ENCODE measurements at regions not wholly inside any gene's neighbourhood (a gene's known extent, or its start where the extent isn't known, plus 50 kb on each side); places are given as distances from the start of the nearest gene placed in this dataset.
A peak's percentile ranks its signal among the peaks of the same experiment; 100 is the strongest.

- CTCF ChIA-PET: no interaction called here
- no peak overlapping the region for H3K4me3 ChIP-seq
- H3F3A ChIP-seq (ENCODE audit: insufficient read depth, low read depth): 0 out of 2 replicates have a peak, but pooled peaks cover 3% of the 10 kb centered on the region
- intact Hi-C loops (cut with micrococcal nuclease; ENCODE audit: unreplicated experiment): no loop called here
- no peaks in the 10 kb centered on the region for H3K36me3 ChIP-seq (ENCODE audit: low read depth)
- no peak overlapping the region for H2AFZ ChIP-seq
- no peaks in the 10 kb centered on the region for H4K20me1 ChIP-seq (ENCODE audit: insufficient read depth)
- H3K9me2 ChIP-seq (ENCODE audit: insufficient read depth): no peaks in the 10 kb centered on the region
- POLR2A ChIA-PET (ENCODE audit: unreplicated experiment): no interaction called here
- H3K79me2 ChIP-seq (ENCODE audit: low read depth): no peaks in the 10 kb centered on the region
- peaks cover 10% of the 10 kb centered on the region; the same call in 1 of the 2 replicates for H3K4me1 ChIP-seq (replicated peaks; ENCODE audit: insufficient read depth)
- no peak for TF ChIP-seq CTCF (conservative IDR thresholded peaks at IDR 0.05)
- no peak for TF ChIP-seq EZH2 (IDR thresholded peaks at IDR 0.05; ENCODE audit: low read depth)
- H3K27ac ChIP-seq: no peak overlapping the region
- no peak overlapping the region for H3K4me2 ChIP-seq
- no TSS peak for BruUV-seq (replicated peaks)
- H3K27me3 ChIP-seq (ENCODE audit: insufficient read depth, low read depth): no peaks in the 10 kb centered on the region
- DNase-seq: no peak
- no peaks in the 10 kb centered on the region for H3K9me3 ChIP-seq (ENCODE audit: insufficient read depth, low read depth)
Measured at GRCh38 chr3:144054766-144055165, 83.1 kb downstream of the DIPK2A start.

GRCh38 chr3:144055604-144056003 is 84.0 kb downstream of the DIPK2A start:
- Histone ChIP-seq H4K20me1 (ENCODE audit: insufficient read depth) (no peaks in the 10 kb centered on the region), H3K36me3 (ENCODE audit: low read depth) (no peaks in the 10 kb centered on the region), H3K27me3 (ENCODE audit: insufficient read depth, low read depth) (no peaks in the 10 kb centered on the region), H3K9me2 (ENCODE audit: insufficient read depth) (no peaks in the 10 kb centered on the region), H3K4me3 (no peak overlapping the region), H3K27ac (no peak overlapping the region), H2AFZ (no peak overlapping the region), H3F3A (ENCODE audit: insufficient read depth, low read depth) (0 out of 2 replicates have a peak, but pooled peaks cover 3% of the 10 kb centered on the region), H3K4me1 (replicated peaks; ENCODE audit: insufficient read depth) (peaks cover 10% of the 10 kb centered on the region; the same call in 1 of the 2 replicates), H3K9me3 (ENCODE audit: insufficient read depth, low read depth) (no peaks in the 10 kb centered on the region), H3K4me2 (0 out of 2 replicates have a peak overlapping the region, but pooled peaks have one; percentile 14), H3K79me2 (ENCODE audit: low read depth) (no peaks in the 10 kb centered on the region)
- CTCF ChIA-PET: no interaction called here
- no peak for TF ChIP-seq CTCF (conservative IDR thresholded peaks at IDR 0.05)
- TF ChIP-seq EZH2 (IDR thresholded peaks at IDR 0.05; ENCODE audit: low read depth): no peak
- POLR2A ChIA-PET (ENCODE audit: unreplicated experiment): no interaction called here
- no TSS peak for BruUV-seq (replicated peaks)
- peak in 1 of 2 experiments; percentile 46 for DNase-seq
- intact Hi-C loops (cut with micrococcal nuclease; ENCODE audit: unreplicated experiment): no loop called here

GRCh38 chr3:144058713-144059112 is 87.1 kb downstream of the DIPK2A start:
- no peaks in the 10 kb centered on the region for H3K27me3 ChIP-seq (ENCODE audit: insufficient read depth, low read depth)
- intact Hi-C loops (cut with micrococcal nuclease; ENCODE audit: unreplicated experiment): no loop called here
- H3K9me2 ChIP-seq (ENCODE audit: insufficient read depth): no peaks in the 10 kb centered on the region
- no TSS peak for BruUV-seq (replicated peaks)
- POLR2A ChIA-PET (ENCODE audit: unreplicated experiment): no interaction called here
- H3K4me3 ChIP-seq: no peak overlapping the region
- no peak overlapping the region for H3K27ac ChIP-seq
- CTCF ChIA-PET: no interaction called here
- H3K4me2 ChIP-seq: no peak overlapping the region
- TF ChIP-seq EZH2 (IDR thresholded peaks at IDR 0.05; ENCODE audit: low read depth) (no peak), CTCF (conservative IDR thresholded peaks at IDR 0.05) (no peak)
- 0 out of 2 replicates have a peak, but pooled peaks cover 3% of the 10 kb centered on the region for H3F3A ChIP-seq (ENCODE audit: insufficient read depth, low read depth)
- H2AFZ ChIP-seq: no peak overlapping the region
- H3K9me3 ChIP-seq (ENCODE audit: insufficient read depth, low read depth): no peaks in the 10 kb centered on the region
- peaks cover 10% of the 10 kb centered on the region; the same call in 1 of the 2 replicates for H3K4me1 ChIP-seq (replicated peaks; ENCODE audit: insufficient read depth)
- no peaks in the 10 kb centered on the region for H4K20me1 ChIP-seq (ENCODE audit: insufficient read depth)
- H3K79me2 ChIP-seq (ENCODE audit: low read depth): no peaks in the 10 kb centered on the region
- DNase-seq: no peak
- H3K36me3 ChIP-seq (ENCODE audit: low read depth): no peaks in the 10 kb centered on the region

Data from PC-9 (cell line).